ENCODE measurements at regions not wholly inside any gene's neighbourhood (a gene's known extent, or its start where the extent isn't known, plus 50 kb on each side); places are given as distances from the start of the nearest gene placed in this dataset.

DNA sequence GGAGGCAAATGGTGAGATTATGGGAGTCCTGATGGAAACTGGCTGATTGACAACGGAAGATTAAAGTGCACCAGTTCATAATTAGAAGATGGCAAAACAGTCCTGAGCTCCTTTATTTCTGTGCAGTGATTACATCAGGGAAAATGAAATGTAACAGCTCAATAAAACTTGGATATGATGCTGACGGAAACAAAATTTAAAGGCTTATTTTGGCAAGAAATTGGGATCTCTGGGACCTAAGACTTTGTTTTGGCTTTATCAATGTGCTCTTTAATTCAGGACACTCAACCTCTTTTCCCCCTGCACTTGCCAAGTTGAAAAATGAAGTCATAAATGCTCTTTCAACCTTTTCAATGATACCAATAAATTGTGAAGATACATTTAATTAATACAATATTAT, 226.8 kb downstream of the C6orf118 start:
- Histone ChIP-seq H3K9me3 (ENCODE audit: control insufficient read depth, insufficient read depth, low read length) (peaks cover 17% of the 10 kb centered on the region), H3K27ac (ENCODE audit: low read depth, low read length) (no peak overlapping the region), H3K27me3 (ENCODE audit: control insufficient read depth, insufficient read depth, low read length) (no peaks in the 10 kb centered on the region), H3K4me3 (ENCODE audit: low read depth, low read length) (no peak overlapping the region), H3K4me1 (ENCODE audit: control insufficient read depth, insufficient read depth, low read length) (no peaks in the 10 kb centered on the region), H3K36me3 (ENCODE audit: control insufficient read depth, insufficient read depth, low read length) (no peaks in the 10 kb centered on the region), H3K9ac (ENCODE audit: low read depth, low read length) (no peak overlapping the region)

- Histone ChIP-seq H3K27me3 (ENCODE audit: control insufficient read depth, insufficient read depth, low read length) (no peaks in the 10 kb centered on the region), H3K9me3 (ENCODE audit: control insufficient read depth, insufficient read depth, low read length) (peaks cover 17% of the 10 kb centered on the region), H3K9ac (ENCODE audit: low read depth, low read length) (no peak overlapping the region), H3K36me3 (ENCODE audit: control insufficient read depth, insufficient read depth, low read length) (no peaks in the 10 kb centered on the region), H3K4me3 (ENCODE audit: low read depth, low read length) (no peak overlapping the region), H3K27ac (ENCODE audit: low read depth, low read length) (no peak overlapping the region), H3K4me1 (ENCODE audit: control insufficient read depth, insufficient read depth, low read length) (no peaks in the 10 kb centered on the region)
These were observed 227.4 kb downstream of the C6orf118 start for GRCh38 chr6:165081944-165082532.

DNA sequence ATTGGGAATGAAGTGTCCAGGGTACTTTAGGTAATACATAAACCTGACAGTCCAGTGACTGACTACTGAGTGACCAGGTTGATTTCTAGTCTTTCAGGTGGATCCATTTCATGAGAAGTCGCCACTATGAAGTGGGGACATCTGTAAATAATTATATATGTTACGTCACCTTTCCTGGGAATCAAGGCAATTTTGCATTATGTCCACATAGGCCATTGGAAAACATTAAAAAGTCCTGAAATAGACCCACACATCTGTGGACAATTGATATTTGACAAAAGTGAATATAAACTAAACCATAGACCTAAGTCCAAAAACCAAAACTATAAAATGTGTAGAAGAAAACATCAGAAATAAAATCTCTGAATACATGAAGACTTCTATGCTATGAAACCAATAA, 231.5 kb downstream of the C6orf118 start:
- peaks cover 6% of the 10 kb centered on the region for H3K9me3 ChIP-seq (ENCODE audit: control insufficient read depth, insufficient read depth, low read length)
- no peaks in the 10 kb centered on the region for H3K36me3 ChIP-seq (ENCODE audit: control insufficient read depth, insufficient read depth, low read length)
- H3K27ac ChIP-seq (ENCODE audit: low read depth, low read length), result no peak overlapping the region

DNA sequence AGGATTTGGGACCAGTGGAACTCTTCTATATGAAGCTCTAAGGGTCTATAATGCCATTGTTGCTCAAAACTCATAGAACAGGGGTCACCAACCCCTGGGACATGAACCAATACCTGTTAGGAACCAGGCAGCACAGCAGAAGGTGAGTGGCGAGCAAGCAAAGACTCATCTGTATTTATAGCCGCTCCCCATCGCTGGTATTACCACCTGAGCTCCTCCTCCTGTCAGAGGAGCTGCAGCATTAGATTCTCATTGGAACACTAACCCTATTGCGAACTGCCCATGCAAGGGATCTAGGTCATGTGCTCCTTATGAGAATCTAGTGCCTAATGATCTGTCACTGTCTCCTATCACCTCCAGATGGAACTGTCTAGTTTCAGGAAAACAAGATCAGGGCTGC, 237.5 kb downstream of the C6orf118 start:
- Histone ChIP-seq H3K4me3 (ENCODE audit: low read depth, low read length) (no peak overlapping the region), H3K27me3 (ENCODE audit: control insufficient read depth, insufficient read depth, low read length) (no peaks in the 10 kb centered on the region), H3K9me3 (ENCODE audit: control insufficient read depth, insufficient read depth, low read length) (no peaks in the 10 kb centered on the region; the same call in 1 of the 2 replicates), H3K4me1 (ENCODE audit: control insufficient read depth, insufficient read depth, low read length) (no peaks in the 10 kb centered on the region), H3K36me3 (ENCODE audit: control insufficient read depth, insufficient read depth, low read length) (no peaks in the 10 kb centered on the region), H3K9ac (ENCODE audit: low read depth, low read length) (no peak overlapping the region), H3K27ac (ENCODE audit: low read depth, low read length) (no peak overlapping the region)

More for the DNA sequence above, 231.5 kb downstream of the C6orf118 start:
- H3K4me1 ChIP-seq (ENCODE audit: control insufficient read depth, insufficient read depth, low read length), result no peaks in the 10 kb centered on the region
- no peak overlapping the region for H3K4me3 ChIP-seq (ENCODE audit: low read depth, low read length)
- no peaks in the 10 kb centered on the region for H3K27me3 ChIP-seq (ENCODE audit: control insufficient read depth, insufficient read depth, low read length)
- no peak overlapping the region for H3K9ac ChIP-seq (ENCODE audit: low read depth, low read length)

- H3K9me3 ChIP-seq (ENCODE audit: control insufficient read depth, insufficient read depth, low read length), result no peaks in the 10 kb centered on the region; the same call in 1 of the 2 replicates
- no peaks in the 10 kb centered on the region for H3K36me3 ChIP-seq (ENCODE audit: control insufficient read depth, insufficient read depth, low read length)
- H3K27me3 ChIP-seq (ENCODE audit: control insufficient read depth, insufficient read depth, low read length), result no peaks in the 10 kb centered on the region
- no peak overlapping the region for H3K4me3 ChIP-seq (ENCODE audit: low read depth, low read length)
- H3K9ac ChIP-seq (ENCODE audit: low read depth, low read length), result no peak overlapping the region
- 0 out of 2 replicates have a peak, but pooled peaks cover 6% of the 10 kb centered on the region for H3K4me1 ChIP-seq (ENCODE audit: control insufficient read depth, insufficient read depth, low read length)
- no peak overlapping the region for H3K27ac ChIP-seq (ENCODE audit: low read depth, low read length)
These were observed 248.7 kb downstream of the C6orf118 start for GRCh38 chr6:165060720-165061119.

GRCh38 chr6:165059032-165059431, 250.4 kb downstream of the C6orf118 start:
- no peaks in the 10 kb centered on the region for H3K27me3 ChIP-seq (ENCODE audit: control insufficient read depth, insufficient read depth, low read length)
- no peaks in the 10 kb centered on the region for H3K36me3 ChIP-seq (ENCODE audit: control insufficient read depth, insufficient read depth, low read length)
- no peak overlapping the region for H3K9ac ChIP-seq (ENCODE audit: low read depth, low read length)
- H3K9me3 ChIP-seq (ENCODE audit: control insufficient read depth, insufficient read depth, low read length), result no peaks in the 10 kb centered on the region; the same call in 1 of the 2 replicates
- no peak overlapping the region for H3K4me3 ChIP-seq (ENCODE audit: low read depth, low read length)
- no peaks in the 10 kb centered on the region for H3K4me1 ChIP-seq (ENCODE audit: control insufficient read depth, insufficient read depth, low read length)
- no peak overlapping the region for H3K27ac ChIP-seq (ENCODE audit: low read depth, low read length)

- H3K4me3 ChIP-seq (ENCODE audit: low read depth, low read length), result no peak overlapping the region
- H3K9me3 ChIP-seq (ENCODE audit: control insufficient read depth, insufficient read depth, low read length), result peaks cover 3% of the 10 kb centered on the region; the same call in 1 of the 2 replicates
- no peaks in the 10 kb centered on the region for H3K4me1 ChIP-seq (ENCODE audit: control insufficient read depth, insufficient read depth, low read length)
- H3K9ac ChIP-seq (ENCODE audit: low read depth, low read length), result no peak overlapping the region
- H3K27me3 ChIP-seq (ENCODE audit: control insufficient read depth, insufficient read depth, low read length), result no peaks in the 10 kb centered on the region
- H3K36me3 ChIP-seq (ENCODE audit: control insufficient read depth, insufficient read depth, low read length), result no peaks in the 10 kb centered on the region
- H3K27ac ChIP-seq (ENCODE audit: low read depth, low read length), result no peak overlapping the region
These were observed 253.1 kb downstream of the C6orf118 start for GRCh38 chr6:165056292-165056691.

- no peaks in the 10 kb centered on the region for H3K4me1 ChIP-seq (ENCODE audit: control insufficient read depth, insufficient read depth, low read length)
- no peak overlapping the region for H3K27ac ChIP-seq (ENCODE audit: low read depth, low read length)
- H3K36me3 ChIP-seq (ENCODE audit: control insufficient read depth, insufficient read depth, low read length), result no peaks in the 10 kb centered on the region
- H3K27me3 ChIP-seq (ENCODE audit: control insufficient read depth, insufficient read depth, low read length), result no peaks in the 10 kb centered on the region
- no peak overlapping the region for H3K4me3 ChIP-seq (ENCODE audit: low read depth, low read length)
- peaks cover 4% of the 10 kb centered on the region; the same call in 1 of the 2 replicates for H3K9me3 ChIP-seq (ENCODE audit: control insufficient read depth, insufficient read depth, low read length)
- H3K9ac ChIP-seq (ENCODE audit: low read depth, low read length), result no peak overlapping the region
These were observed 254.2 kb downstream of the C6orf118 start for GRCh38 chr6:165055231-165055630.

- peaks cover 7% of the 10 kb centered on the region; the same call in 1 of the 2 replicates for H3K27me3 ChIP-seq (ENCODE audit: control insufficient read depth, insufficient read depth, low read length)
- no peak overlapping the region for H3K9ac ChIP-seq (ENCODE audit: low read depth, low read length)
- no peak overlapping the region for H3K4me3 ChIP-seq (ENCODE audit: low read depth, low read length)
- H3K36me3 ChIP-seq (ENCODE audit: control insufficient read depth, insufficient read depth, low read length), result no peaks in the 10 kb centered on the region
- H3K4me1 ChIP-seq (ENCODE audit: control insufficient read depth, insufficient read depth, low read length), result no peaks in the 10 kb centered on the region
- H3K9me3 ChIP-seq (ENCODE audit: control insufficient read depth, insufficient read depth, low read length), result peaks cover 11% of the 10 kb centered on the region; the same call in 1 of the 2 replicates
- no peak overlapping the region for H3K27ac ChIP-seq (ENCODE audit: low read depth, low read length)
These were observed 256.6 kb downstream of the C6orf118 start for GRCh38 chr6:165052561-165053480.

DNA sequence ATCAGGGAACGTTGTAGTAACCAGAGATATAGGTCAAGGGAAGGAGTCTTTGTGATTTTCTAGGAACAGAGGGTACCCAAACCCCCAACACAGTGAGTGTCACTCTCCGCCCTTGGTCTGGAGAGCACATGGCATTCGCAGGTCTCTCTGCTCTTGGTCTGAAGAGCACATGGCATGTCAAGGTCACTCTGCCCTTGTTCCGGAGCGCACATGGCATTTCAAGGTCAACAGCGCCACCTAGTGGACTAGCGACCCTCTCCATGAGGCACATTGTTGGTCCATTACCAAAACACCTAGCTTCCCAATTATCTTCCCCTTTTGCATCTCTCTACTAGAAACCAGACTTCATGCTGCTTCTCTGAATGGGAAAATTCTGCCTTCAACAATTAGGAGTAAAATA, 260.0 kb downstream of the C6orf118 start:
- no peaks in the 10 kb centered on the region for H3K4me1 ChIP-seq (ENCODE audit: control insufficient read depth, insufficient read depth, low read length)
- H3K9me3 ChIP-seq (ENCODE audit: control insufficient read depth, insufficient read depth, low read length), result peaks cover 19% of the 10 kb centered on the region
- H3K27ac ChIP-seq (ENCODE audit: low read depth, low read length), result no peak overlapping the region
- H3K9ac ChIP-seq (ENCODE audit: low read depth, low read length), result no peak overlapping the region
- H3K27me3 ChIP-seq (ENCODE audit: control insufficient read depth, insufficient read depth, low read length), result peaks cover 7% of the 10 kb centered on the region; the same call in 1 of the 2 replicates
- H3K4me3 ChIP-seq (ENCODE audit: low read depth, low read length), result no peak overlapping the region
- no peaks in the 10 kb centered on the region for H3K36me3 ChIP-seq (ENCODE audit: control insufficient read depth, insufficient read depth, low read length)

- Histone ChIP-seq H3K9me3 (ENCODE audit: control insufficient read depth, insufficient read depth, low read length) (peaks cover 19% of the 10 kb centered on the region), H3K4me1 (ENCODE audit: control insufficient read depth, insufficient read depth, low read length) (no peaks in the 10 kb centered on the region), H3K27me3 (ENCODE audit: control insufficient read depth, insufficient read depth, low read length) (peaks cover 7% of the 10 kb centered on the region; the same call in 1 of the 2 replicates), H3K9ac (ENCODE audit: low read depth, low read length) (no peak overlapping the region), H3K4me3 (ENCODE audit: low read depth, low read length) (no peak overlapping the region), H3K36me3 (ENCODE audit: control insufficient read depth, insufficient read depth, low read length) (no peaks in the 10 kb centered on the region), H3K27ac (ENCODE audit: low read depth, low read length) (no peak overlapping the region)
These were observed 261.5 kb downstream of the C6orf118 start for GRCh38 chr6:165047952-165048351.

Measured in HUES48 (cell line).